T follicular helper cell (primary cell): ENCODE measurements at regions not wholly inside any gene's neighbourhood (a gene's known extent, or its start where the extent isn't known, plus 50 kb on each side); places are given as distances from the start of the nearest gene placed in this dataset.

Experiments used
- DNase-seq: peaks from one replicate; pipeline ENCODE4 v3.0.0-alpha.2; 2020; ENCODE audit warnings: low read depth

- no peak for DNase-seq
Observed at GRCh38 chr2:239586651-239587310, 186.0 kb upstream of the HDAC4 start.

DNA sequence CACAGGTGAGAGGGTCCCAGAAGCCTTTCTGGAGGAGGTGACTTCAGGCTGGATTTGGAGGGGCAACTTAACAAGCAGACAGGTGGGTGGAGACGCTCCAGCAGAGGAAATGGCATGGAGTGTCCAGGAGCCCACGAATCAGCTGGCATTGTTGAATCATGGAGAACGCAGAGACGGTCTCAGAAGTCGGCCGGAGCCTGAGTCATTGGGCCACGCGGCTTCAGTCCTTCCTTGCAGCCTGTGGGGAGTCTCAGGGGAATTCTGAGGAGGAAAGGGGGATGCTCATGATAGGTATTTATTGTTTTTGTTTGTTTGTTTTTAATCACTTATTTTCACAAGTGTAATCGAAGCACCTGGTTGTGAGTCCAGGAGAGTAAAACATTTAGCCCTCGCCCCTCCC, 184.6 kb upstream of the HDAC4 start:
- no peak for DNase-seq

DNA sequence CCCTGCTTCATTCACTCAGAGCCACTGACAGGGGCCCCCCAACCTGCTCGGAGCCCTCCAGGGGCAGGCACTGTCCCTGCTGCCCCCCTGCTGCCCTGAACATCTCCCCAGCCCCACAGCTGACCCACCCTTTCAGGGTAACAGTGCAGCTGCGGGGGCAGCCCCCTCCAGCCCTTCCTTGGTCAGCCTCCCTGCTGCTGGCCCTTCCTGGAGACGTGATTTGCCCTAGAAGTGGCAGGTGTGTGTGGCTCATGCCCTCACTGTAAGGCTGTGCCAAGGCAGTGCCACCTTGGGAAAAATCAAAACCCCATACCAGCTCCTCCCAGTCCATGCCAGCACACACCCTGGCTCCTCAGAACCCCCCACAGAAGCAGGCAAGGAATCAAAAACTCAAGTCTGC, 184.2 kb upstream of the HDAC4 start:
- DNase-seq = no peak

GRCh38 chr2:239583879-239584859, 183.3 kb upstream of the HDAC4 start:
- DNase-seq = no peak

DNA sequence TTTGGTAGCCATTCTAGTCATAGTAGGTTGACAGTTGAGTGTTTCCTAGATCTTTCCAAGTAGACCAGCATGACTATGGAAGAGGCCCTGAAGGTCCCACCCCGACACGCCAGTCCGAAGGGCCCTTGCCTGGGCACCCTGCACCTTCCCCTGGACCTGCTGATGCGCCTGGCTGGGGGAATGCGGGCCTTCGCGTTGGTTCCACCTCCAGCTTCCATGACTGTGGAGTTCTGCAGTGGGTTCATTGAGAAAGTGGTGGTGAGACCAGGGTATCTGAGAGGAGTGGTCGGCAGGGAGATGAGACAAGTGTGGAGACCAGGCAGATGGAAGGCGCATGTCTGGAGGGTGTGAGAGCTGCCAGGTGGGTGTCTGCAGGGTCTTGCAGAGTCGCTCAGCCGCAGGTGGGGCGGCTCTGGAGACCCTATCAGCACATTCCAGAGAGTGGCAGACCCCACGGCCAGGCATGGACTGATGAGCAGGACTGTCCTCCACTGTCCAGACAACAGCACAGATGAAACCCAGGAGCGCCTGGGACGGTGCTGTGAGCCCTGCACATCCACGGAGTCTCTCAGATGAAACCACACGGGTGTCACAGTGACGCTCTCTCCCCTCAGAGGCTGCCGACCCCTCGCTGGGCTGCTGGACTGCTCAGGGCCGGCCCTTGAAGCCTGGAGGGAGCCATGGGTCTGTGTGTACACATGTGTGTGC, 182.5 kb upstream of the HDAC4 start:
- no peak for DNase-seq

- no peak for DNase-seq
Observed at GRCh38 chr2:239582476-239582875, 181.7 kb upstream of the HDAC4 start.

DNA sequence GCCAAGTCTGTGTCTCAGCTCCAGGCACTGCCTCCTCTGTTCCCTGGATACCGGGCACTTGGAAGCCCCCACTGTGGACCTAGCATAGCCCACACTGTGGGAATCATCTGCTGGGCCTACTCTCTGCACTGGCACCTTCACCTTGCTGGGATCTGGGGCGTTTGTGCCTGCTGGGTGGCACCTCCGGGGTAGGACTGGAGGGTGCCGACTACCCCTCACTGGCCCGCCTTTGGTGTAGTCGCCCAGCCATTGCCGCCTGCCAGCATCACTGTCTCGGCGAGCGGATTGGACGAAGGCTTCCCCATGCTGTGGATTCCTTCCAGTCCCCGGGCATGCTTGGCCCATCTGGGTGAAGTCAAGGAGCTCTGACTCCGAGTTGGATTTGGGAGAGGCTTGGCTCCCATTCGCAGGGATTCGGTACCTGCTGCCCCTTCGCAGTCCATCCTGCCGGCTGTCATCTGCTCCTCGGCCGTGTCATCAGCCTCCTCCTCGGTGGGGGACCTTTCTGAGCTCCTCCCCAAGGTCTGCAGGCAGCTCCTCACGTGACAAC, 180.6 kb upstream of the HDAC4 start:
- no peak for DNase-seq

- DNase-seq = no peak
Observed at GRCh38 chr2:239580199-239580527, 179.3 kb upstream of the HDAC4 start.

DNA sequence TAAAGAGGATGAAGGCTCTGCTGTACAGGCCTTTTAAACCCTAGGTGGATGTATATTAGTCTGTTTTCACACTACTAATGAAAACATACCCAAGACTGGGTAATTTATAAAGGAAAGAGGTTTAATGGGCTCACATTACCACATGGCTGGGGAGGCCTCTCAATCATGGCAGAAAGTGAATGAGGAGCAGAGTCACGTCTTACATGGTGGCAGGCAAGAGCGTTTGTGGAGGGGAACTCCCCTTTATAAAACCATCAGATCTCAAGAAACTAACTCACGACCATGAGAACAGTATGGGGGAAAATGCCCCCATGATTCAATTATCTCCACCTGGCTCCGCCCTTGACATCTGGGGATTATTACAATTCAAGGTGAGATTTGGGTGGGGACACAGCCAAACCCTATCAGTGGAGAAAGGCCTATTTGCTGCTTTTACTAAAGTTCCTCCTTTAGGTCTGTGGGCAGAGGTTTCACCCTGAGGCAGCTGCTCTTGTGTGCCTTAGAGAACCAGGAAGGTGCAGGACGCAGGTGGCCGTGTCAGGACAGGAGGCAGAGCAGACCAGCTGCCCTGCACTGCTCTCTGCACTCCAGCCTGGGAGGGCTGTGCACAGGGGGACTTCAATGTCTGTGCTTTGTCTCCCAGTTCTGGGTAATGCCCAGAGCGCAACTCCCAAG, 178.8 kb upstream of the HDAC4 start:
- no peak for DNase-seq

DNA sequence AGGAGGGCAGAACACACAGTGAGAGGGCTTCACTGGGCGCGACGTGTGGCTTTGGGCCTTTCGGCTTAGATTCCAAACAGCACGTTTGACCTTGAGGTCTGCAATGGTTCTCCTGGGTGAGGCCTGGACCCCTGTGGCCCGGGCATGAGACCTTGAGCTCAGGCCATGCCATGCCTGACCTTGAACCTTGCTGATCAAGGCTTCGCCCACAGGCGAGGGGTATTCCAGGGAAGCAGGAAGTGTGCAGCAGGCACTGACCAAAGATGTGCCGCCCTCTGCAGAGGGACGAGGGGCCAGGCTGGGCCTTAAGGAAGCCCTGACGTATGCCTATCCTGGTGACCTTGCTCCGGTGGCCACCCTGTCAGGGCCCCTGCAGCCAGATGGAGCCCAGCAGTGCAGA, 178.3 kb upstream of the HDAC4 start:
- no peak for DNase-seq

- no peak for DNase-seq
Observed at GRCh38 chr2:239578381-239578780, 177.6 kb upstream of the HDAC4 start.

DNA sequence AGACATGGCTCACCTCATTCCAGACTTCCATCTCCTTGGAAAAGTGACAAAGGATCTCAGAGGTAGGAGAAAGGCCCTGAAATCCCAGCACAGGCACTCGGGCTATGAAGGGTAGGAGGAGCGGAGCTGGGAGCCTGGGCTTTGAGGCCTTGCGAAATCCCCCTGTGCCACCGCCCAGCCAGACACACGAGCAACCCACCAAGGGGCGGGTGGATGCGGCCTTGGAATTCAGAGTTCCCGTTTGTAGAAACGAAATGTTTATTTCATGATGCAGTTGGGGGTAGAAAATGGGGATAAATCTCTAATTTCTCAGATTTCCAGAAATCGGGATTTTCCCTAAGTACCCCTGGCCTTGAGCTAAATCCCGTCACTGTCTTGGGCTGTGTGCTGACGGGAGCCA, 177.1 kb upstream of the HDAC4 start:
- DNase-seq = no peak

DNA sequence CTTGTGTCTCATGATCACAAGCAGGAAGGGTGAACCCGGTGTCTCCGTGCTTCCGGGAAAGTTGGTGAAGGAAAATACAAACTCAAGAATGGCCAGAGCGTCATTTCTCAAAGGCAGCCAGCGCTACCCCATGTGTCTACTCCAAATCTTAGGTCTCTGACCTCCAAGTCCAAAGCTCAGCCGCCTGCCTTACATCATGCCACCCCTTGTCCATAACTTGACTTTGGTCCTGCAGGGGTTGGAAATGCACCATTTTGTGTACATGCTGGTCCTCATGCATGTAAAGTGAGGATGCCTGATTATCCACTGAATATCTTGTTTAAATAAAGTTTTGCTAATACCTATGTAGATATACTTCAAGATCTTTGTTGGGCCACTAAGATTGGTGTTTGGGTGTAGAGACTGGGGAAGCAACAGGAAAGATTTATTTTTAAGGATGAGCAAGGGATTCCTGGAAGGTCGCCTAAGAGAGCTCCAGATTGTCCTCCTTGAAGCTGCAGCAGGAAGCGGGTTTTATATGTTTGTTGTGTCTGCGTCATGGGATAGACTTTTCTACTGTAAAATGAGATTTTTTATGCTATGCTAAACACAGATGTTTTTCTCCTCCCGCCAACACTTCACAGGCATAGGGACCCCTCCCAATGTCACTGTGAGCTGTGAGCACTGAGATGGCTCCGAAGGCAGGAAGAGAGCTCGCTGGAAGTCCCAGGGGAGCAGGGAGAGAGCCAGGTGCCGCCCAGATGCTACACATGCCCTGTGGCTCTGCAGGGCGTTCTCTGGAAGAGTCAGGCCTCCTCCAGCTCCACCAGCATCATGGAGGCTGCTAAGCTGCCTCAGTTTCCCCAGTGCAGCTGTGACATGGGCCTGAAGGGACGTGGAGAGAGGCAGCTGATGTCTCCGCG, 176.2 kb upstream of the HDAC4 start:
- no peak for DNase-seq

- no peak for DNase-seq
Observed at GRCh38 chr2:239575931-239576445, 175.2 kb upstream of the HDAC4 start.

DNA sequence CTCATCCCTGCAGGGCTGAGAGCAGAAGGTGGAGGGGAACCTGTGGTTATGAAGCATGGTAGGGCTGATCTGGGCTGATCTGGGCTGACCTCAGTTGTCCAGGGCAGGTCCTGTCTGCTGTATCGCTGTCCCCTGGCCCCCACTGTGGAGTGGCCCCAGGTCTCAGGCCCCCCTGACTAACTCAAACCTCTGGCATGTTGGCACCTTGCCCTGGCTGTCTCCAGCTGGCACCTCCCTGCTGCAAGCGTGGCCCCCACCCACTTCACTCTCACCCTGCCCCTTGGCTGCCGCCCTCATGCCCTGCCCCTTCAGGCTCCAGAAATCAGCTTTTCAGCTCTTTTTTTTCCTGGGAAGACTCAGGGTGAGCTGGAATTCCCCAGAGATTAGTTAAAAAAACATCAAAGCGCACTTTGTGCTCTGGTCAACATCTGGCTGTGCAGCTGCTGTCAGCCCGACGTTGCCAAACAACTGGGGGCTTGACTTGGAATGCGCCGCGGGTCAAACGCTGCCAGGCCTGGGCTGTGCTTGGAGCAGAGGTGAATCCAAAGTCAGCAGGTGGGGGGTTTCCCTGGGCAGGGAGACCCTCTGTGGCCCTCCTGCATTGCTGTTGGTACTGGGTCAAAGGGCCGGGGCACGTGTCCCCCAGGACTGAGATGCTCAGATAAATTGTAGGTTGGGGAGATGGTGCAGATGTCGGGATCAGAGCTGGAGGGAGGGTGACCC, 173.8 kb upstream of the HDAC4 start:
- no peak for DNase-seq

DNA sequence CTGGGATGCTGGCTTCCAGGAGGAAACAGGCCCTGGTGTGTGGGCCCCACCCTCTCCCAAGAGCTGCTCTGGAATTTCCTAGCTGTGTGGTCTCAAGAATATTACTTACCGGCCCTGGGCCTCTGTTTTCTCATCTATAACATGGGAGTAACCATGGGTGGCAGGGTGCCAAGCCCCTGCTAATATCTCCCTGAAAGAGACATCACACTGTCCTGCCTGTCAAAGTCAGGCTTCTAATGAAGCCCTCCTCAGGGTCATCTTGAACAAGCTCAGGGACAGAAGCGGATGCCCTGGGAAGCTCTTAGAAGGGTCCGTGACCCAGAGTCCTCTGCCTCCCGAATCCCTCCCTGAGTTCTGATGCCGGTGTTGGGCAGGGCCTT, 173.2 kb upstream of the HDAC4 start:
- no peak for DNase-seq

DNA sequence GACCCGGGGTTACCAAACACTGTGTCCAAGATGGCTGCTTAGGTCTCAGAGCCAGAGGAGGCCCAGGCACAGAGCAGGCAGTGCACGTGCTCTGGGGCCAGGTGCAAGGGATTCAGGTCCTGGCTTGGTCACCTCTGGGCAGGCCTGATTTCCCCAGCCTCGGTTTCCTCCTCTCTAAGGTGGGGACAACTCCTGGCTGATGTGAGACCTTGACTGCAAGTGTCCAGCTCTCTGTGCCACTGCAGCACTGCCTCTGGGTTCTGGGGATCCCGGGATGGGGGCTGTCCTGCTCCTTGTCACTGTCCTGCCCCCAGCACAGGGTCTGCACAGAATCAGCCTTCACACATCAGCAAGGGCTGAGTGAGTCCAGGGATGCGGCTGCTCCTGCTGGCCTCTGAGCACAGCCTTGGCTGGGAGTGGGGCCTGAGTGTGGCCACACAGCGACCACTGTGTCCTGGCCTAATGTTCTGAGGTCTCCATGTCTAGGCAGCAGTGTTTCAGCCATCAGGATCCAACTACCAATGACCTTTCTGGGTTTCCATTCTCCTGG, 170.2 kb upstream of the HDAC4 start:
- DNase-seq = no peak

DNA sequence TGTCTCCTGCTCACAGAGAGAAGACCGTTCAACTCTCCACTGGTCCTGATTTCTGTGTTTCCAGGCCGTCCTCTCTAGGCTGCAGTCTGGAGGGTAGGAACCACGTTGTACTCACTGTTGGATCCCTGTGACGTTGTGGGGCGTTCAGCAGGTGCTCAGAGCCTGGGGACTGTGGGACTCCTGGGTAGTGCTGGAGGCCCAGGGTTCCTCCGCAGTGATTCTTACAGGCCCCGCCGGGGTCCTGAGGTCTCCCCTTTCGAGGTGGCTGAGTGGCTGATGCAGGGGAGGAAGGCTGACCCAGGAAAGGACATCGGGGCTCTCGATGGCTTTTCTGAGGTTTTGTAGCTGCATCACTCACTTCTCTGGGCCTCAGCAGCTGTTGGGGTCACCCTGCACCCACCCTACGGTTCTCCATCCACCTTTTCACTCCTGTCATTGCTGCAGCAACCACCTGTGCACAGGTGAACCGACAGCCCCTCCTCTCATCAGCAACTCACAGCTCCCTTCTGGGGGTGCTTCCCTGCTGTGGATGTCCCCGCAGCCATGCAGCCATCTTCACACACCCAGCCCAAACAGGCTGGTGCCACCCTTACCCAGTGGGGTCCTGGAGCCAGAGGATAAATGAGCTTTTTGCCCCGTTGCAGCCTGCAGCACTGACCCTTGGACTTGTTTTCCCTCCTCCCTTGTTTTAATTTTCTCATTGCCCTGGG, 169.6 kb upstream of the HDAC4 start:
- no peak for DNase-seq
